AG04450 (cell line): ENCODE measurements at regions not wholly inside any gene's neighbourhood (a gene's known extent, or its start where the extent isn't known, plus 50 kb on each side); places are given as distances from the start of the nearest gene placed in this dataset.

ENCODE experiments used
- CTCF ChIA-PET: fragments of 300-600, 350-600 bp; formaldehyde crosslinking; extraction: SDS; loops from one replicate; lab custom pipeline; 2022; ENCODE audit warnings: antibody characterized with exemption, inconsistent platforms; lab: Charles Lee
- POLR2A ChIA-PET: fragments of 350-600 bp; formaldehyde crosslinking; extraction: SDS; loops from one replicate; lab custom pipeline; 2021; ENCODE audit warnings: antibody characterized with exemption, inconsistent platforms; lab: Yijun Ruan, JAX
- DNase-seq: peaks from one replicate; pipeline ENCODE4 v3.0.0-alpha.2; 2011; ENCODE audit warnings: low read depth, low spot score
- H3K27ac ChIP-seq: one replicate; pipeline ENCODE4 v1.5.1; 2012; ENCODE audit warnings: low read depth, low read length, control low read depth
- H3K27me3 ChIP-seq: one replicate; pipeline ENCODE4 v1.6.0; 2012; ENCODE audit warnings: low read length; ENCODE audit not compliant: control insufficient read depth, insufficient read depth
- H3K4me3 ChIP-seq: 2 replicates; pipeline ENCODE4 v1.5.1; 2011; ENCODE audit warnings: mild to moderate bottlenecking, low read depth, low read length, control low read depth
- H3K9me3 ChIP-seq: 2 replicates; pipeline ENCODE4 v1.5.1; 2012; ENCODE audit warnings: low read length; ENCODE audit not compliant: control insufficient read depth, insufficient read depth
- TF ChIP-seq, protein P1 (sequence below): IDR thresholded peaks from 2 replicates; pipeline ENCODE4 v1.5.1; 2011; ENCODE audit warnings: low read depth, low read length, control low read depth, inconsistent platforms

DNA sequence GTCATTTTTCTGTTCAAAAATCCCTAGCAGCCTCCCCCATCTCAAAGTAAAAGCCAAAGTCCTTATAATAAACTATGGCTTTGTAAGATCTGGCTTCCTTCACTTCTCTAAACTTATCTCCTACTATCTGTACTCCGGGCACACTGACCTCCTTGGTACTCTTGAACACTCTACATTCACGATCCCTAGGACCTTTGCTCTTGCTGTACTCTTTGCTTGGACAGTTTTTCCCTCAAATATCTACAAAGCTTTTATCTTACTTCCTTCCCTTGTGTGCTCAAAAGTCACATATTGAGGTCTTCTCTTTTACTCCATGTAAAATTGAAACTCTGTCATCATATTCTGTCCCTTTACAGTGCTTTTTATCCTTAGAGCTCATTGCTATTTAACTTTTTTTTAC is 616.6 kb downstream of the IRS1 start:
- H3K27me3 ChIP-seq = no peaks in the 10 kb centered on the region
- ChIA-PET CTCF (interaction anchor here (1.4 to 1.5 kb wide), 2 partner anchors 513 to 617 kb away, joined by 5 to 6 read pairs; partner anchors contain the start of gene IRS1), POLR2A (no interaction called here)
- H3K4me3 ChIP-seq = no peak overlapping the region
- peaks cover 22% of the 10 kb centered on the region; the same call in 1 of the 2 replicates for H3K9me3 ChIP-seq
- TF ChIP-seq, protein P1, sequence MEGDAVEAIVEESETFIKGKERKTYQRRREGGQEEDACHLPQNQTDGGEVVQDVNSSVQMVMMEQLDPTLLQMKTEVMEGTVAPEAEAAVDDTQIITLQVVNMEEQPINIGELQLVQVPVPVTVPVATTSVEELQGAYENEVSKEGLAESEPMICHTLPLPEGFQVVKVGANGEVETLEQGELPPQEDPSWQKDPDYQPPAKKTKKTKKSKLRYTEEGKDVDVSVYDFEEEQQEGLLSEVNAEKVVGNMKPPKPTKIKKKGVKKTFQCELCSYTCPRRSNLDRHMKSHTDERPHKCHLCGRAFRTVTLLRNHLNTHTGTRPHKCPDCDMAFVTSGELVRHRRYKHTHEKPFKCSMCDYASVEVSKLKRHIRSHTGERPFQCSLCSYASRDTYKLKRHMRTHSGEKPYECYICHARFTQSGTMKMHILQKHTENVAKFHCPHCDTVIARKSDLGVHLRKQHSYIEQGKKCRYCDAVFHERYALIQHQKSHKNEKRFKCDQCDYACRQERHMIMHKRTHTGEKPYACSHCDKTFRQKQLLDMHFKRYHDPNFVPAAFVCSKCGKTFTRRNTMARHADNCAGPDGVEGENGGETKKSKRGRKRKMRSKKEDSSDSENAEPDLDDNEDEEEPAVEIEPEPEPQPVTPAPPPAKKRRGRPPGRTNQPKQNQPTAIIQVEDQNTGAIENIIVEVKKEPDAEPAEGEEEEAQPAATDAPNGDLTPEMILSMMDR = no peak
- DNase-seq = no peak
- no peak overlapping the region for H3K27ac ChIP-seq

DNA sequence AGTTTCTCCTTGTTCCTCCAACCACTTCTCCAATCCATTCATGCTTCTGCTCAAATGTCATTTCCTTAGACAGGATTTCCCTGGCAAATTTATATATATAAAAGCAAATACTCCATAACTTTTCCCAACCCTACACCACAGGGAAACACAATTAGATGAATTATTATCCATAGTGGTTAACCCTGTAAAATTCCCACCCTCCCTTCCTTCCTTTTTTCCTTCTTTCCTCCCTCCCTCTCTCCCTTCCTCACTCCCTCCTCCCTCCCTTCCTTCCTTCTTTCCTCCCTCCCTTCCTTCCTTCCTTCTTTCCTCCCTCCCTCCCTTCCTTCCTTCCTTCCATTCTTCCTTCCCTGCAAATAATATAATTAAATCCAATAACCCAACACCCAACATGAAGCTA is 617.7 kb downstream of the IRS1 start:
- Histone ChIP-seq H3K27ac (no peak overlapping the region), H3K4me3 (no peak overlapping the region), H3K9me3 (peaks cover 22% of the 10 kb centered on the region; the same call in 1 of the 2 replicates), H3K27me3 (no peaks in the 10 kb centered on the region)
- TF ChIP-seq, protein P1 = no peak
- POLR2A ChIA-PET = no interaction called here
- DNase-seq = no peak
- CTCF ChIA-PET = interaction anchor here (0.6 kb wide), 1 partner anchor 306 kb away, joined by 3 read pairs; no protein-coding TSS in a partner anchor

DNA sequence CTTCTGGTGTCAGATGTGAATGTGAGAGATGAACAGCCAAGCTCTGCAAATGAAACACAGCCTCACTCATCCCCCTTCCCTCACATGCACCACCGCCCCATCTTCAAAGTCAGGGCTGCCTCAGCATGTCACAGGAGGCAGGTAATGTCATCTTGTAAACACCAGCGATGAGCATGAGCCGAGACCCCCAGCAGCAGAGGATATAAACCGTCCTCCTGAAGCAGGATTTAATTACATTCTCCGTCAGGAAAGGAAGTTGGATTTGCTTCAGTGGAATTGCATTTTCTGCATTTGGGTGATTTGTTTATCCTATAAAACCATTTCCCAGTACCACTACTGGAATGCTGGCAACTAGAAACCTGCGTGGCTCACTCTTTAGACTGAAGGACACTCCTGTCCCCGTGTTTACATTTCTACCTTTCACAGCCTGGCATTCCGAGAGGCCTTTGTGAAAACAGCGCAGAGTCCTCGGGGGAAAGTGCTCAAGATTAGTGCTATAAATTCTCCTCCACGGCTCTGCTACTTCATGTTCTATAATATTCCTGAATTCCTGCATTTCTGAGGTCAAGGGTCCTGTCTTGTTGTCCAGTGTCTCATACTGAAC is 619.2 kb downstream of the IRS1 start:
- peaks cover 26% of the 10 kb centered on the region; the same call in 1 of the 2 replicates for H3K9me3 ChIP-seq
- no peak overlapping the region for H3K4me3 ChIP-seq
- CTCF ChIA-PET = interaction anchor here (0.6 kb wide), 1 partner anchor 622 kb away, joined by 4 read pairs; no protein-coding TSS in a partner anchor
- no peaks in the 10 kb centered on the region for H3K27me3 ChIP-seq
- TF ChIP-seq, protein P1 = no peak
- POLR2A ChIA-PET = no interaction called here
- DNase-seq = no peak
- H3K27ac ChIP-seq = no peak overlapping the region

DNA sequence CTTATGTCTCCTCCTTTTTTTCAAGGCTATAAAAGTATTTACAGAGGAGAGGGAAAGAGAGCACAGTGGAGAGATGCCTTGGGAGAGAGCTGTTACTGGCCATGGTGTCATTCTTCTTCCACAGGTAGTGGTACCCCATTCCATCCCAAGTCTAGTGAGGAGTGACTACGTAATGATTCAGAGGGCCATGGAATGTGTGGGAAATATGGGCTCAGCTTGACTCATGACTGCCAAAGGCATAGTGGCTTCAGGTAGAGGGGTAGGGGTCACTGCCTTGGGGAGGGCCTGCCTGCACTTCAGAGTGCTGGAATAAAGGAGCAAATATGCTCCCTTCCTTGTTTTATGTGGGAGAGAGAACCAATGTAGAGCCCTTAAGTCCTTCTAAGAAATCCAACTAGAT is 620.6 kb downstream of the IRS1 start:
- no peak for DNase-seq
- H3K9me3 ChIP-seq = peaks cover 26% of the 10 kb centered on the region; the same call in 1 of the 2 replicates
- H3K4me3 ChIP-seq = no peak overlapping the region
- ChIA-PET CTCF (no interaction called here), POLR2A (no interaction called here)
- H3K27ac ChIP-seq = no peak overlapping the region
- no peaks in the 10 kb centered on the region for H3K27me3 ChIP-seq
- TF ChIP-seq, protein P1 = no peak

DNA sequence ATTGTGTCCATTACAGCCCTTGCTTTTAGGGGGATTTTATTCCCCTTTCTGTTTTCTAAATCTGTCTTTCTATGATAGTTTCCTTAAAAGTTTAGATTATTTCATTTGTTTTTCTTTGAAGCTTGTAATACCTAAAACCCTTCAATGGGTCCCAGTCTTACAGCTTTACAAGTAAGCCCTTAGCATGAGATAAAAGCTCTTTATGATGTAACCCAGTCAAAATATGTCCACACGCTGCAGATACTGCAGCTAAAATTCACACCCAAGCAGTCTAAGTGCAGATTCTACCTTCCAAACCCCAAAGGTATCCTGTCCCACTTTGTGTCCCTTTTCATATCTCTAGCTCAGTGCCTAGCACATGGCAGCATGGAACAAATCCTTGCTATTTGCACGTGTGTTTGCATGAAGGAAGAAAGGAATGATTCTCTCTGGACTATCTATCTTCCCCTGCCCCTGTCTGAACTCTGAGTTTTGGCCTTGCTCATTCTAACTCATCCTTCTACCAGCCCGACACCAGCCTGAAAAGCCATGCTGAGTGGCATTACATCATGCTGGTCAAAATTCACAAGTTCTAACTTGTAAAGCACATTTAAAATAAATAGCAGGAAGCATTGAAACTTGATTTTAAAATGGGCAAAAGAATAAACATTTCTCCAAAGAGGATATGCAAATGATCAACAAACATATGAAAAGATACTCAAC is 623.2 kb downstream of the IRS1 start:
- peaks cover 26% of the 10 kb centered on the region; the same call in 1 of the 2 replicates for H3K9me3 ChIP-seq
- H3K27ac ChIP-seq = no peak overlapping the region
- H3K4me3 ChIP-seq = no peak overlapping the region
- ChIA-PET POLR2A (no interaction called here), CTCF (no interaction called here)
- no peaks in the 10 kb centered on the region for H3K27me3 ChIP-seq
- no peak for DNase-seq
- TF ChIP-seq, protein P1 = no peak
